Ureter (tissue), 1 donor: ENCODE measurements at regions not wholly inside any gene's neighbourhood (a gene's known extent, or its start where the extent isn't known, plus 50 kb on each side); places are given as distances from the start of the nearest gene placed in this dataset.
A peak's percentile ranks its signal among the peaks of the same experiment; 100 is the strongest.
"Not testable (repeated sequence)": the region's sequence is repeated elsewhere in the genome, so short reads cannot be mapped to it uniquely, and the experiment has no call there.

Experiments
- DNase-seq: peaks from one replicate; pipeline ENCODE4 v3.0.0-alpha.2; 2020; ENCODE audit warnings: low spot score
- donor health status: DM: yes; HTN: yes; CAD: no.

GRCh38 chr1:121109025-121109424 lies 75.1 kb downstream of the FAM72B start:
- DNase-seq, result not testable (repeated sequence)

- not testable (repeated sequence) for DNase-seq
These were observed 67.4 kb downstream of the FAM72B start for GRCh38 chr1:121116522-121117297.

- DNase-seq, result not testable (repeated sequence)
These were observed 66.9 kb downstream of the FAM72B start for GRCh38 chr1:121117298-121117611.

GRCh38 chr1:121117622-121118479 lies 66.3 kb downstream of the FAM72B start:
- DNase-seq, result peak; percentile 42
